Suppressor macrophage (primary cell): ENCODE measurements at regions not wholly inside any gene's neighbourhood (a gene's known extent, or its start where the extent isn't known, plus 50 kb on each side); places are given as distances from the start of the nearest gene placed in this dataset.

Experiments
- DNase-seq, 4 experiments: peaks; one replicate each; pipeline ENCODE4 v3.0.0-alpha.2; 2020 to 2022

GRCh38 chr7:128145191-128145590 lies 95.9 kb upstream of the LEP start:
- no peak for DNase-seq

- no peak for DNase-seq
Measured at GRCh38 chr7:128146052-128146451, 95.0 kb upstream of the LEP start.

GRCh38 chr7:128148676-128149075 lies 92.4 kb upstream of the LEP start:
- DNase-seq = no peak

DNA sequence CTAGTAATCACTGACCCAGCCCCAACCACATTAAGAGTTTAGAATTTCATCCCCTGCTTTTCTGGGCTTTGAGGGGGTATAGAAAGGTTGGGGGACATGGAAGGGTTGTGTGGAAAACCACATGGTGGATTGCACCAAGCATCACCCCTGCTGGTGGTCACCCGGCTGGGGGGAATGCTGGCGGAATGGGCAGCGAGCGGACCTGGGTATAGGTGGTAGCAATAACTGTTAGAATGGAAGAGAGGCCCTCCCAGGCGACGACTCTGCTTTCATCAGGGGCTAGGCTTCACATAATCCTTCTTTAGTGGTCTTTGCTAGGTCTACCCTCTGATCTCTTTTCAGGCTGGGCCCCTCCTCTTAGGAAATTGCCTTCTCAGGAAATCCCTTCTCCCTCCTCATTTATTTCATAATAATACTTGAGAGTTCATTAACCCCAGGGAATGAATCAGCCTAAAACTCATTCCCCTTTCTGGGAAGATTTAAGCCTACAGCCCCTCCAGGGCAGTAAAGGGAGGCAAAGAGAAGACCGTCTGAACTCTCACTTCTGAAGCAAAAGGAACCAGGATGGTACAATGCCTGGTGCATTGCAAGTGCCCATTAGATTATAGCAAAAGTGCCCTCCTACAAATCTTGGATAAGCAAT lies 90.7 kb upstream of the LEP start:
- peak in 3 of 4 experiments; percentile 26 to 31 (median 28) for DNase-seq

GRCh38 chr7:128151635-128152034 lies 89.4 kb upstream of the LEP start:
- DNase-seq = peak; percentile 48 to 81 (median 65)

GRCh38 chr7:128152721-128153120 lies 88.4 kb upstream of the LEP start:
- no peak for DNase-seq

GRCh38 chr7:128153436-128153835 lies 87.6 kb upstream of the LEP start:
- no peak for DNase-seq

DNA sequence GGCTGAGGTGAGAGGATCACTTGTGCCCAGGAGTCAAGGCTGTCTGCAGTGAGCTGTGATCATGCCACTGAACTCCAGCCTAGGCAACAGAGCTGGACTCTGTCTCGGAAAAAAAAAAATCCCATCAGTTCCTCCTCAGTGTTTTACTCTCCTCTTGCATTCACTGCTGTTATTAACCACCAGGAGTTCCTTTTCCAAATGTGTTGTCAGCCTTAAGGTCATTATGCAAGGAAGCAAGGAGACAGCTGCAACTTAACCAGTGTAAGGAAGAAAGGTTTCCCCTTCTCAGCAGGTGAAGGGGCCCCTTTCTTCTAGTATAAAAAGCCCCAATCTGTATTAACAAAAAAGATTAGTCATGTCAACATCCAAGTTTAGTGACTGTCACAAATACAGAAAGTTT lies 86.6 kb upstream of the LEP start:
- peak; percentile 42 to 72 (median 62) for DNase-seq

- DNase-seq = peak in 3 of 4 experiments; percentile 40 to 61 (median 47)
Measured at GRCh38 chr7:128155100-128155740, 85.9 kb upstream of the LEP start.

DNA sequence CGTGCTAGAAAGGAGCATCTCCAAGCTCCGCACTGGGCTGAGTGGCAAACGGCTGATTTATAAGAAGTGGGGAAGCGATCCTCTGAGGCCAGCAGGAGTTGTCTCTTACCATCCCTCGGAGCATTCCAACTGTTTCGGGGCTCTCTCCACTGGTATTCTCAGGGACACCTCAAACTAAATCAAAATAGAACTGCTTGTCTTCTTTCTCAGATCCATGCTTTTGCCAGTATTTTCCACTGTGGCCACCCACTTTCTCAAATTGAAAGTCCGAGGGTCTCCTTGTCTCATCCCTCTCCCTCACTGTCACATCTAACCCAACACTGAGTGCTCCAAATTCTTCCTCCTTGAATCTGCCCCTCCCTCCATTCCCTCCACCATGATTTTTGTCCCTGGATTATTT lies 83.2 kb upstream of the LEP start:
- no peak for DNase-seq

DNA sequence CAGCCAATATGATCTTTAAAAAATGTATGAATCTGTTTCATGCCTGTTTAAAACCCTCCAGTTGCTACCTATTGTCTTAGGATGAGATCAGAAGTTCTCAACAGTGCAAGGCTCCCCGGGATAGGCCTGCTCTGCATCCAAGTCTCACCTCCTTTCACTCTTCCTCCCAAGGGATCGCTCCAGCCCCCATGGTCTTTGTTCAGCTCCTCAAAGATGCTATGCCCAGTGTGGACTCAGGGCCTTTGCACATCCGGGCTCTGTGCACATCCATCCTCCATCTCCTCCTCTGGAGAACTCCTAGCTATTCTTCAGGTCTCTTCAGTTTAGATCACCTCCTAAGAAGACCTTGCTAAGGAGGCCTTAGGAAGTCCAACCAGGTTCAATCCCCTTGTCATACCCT lies 82.7 kb upstream of the LEP start:
- DNase-seq = no peak

DNA sequence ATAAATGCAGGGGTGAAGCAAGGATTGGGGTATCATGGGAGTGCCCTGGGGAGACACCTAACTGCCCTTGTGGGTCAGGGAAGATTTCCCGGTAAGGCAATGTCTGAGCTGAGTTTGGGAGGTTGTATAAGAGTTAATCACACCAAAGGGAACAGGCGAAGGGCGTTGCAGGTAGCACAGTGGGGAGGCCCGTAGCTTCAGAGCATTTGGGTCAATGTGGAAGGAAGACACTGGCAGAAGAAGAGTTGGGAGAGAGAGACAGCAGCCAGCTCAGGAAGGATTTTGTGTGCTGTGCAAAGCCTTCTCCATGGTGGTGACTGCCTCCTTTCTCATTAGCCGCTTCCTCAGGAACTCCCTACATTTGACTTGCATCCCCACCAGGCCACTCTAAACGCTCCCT lies 80.8 kb upstream of the LEP start:
- DNase-seq = no peak

DNA sequence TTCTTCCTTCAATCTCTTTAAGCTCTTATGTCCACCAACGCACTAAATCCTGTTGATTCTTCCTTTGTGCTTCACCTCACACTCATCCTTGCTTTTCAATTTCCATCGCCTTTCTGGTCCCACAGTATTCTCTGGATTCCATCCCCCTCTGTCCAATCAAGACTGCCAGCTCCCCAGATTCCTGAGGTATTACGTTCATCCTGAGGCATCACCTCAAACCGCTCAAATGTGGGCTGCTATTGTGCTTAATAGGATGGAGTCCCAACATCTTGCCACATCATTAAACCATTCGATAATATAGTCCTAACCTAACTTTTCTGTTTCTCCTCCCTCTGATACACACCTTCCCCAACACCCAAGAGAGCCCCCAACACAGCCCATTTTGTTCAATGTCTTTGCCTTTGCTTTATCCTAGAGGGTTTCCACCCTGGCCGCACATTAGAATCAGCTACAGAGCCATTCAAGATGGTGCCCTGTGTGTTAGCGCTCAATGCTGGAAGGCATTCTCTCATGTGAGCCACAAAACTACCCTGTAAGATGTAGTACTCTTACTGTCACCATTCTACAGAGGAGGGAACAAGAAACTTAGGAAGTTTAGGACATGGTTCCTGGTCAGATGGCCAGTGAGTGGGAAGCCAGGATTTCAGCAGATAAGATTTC lies 79.5 kb upstream of the LEP start:
- DNase-seq = no peak

DNA sequence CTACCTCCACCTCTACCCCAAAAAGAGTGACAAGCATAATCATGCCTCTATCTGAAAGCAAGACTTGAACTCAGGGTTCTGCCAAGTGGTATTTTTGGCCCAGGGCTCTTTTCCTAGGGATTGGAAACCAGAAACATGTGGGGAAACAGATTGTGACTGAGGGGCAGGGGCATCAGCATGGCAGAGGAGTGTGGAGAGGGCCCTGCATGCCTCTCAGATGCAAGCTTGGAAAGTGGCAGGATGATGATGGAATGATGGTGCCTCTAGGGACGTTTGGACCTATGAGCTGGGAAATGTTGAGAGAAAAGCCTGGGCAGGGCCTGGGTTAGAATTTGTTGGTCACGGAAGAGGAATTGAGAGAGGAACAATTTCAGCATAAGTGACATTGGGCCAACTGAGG lies 78.4 kb upstream of the LEP start:
- no peak for DNase-seq

DNA sequence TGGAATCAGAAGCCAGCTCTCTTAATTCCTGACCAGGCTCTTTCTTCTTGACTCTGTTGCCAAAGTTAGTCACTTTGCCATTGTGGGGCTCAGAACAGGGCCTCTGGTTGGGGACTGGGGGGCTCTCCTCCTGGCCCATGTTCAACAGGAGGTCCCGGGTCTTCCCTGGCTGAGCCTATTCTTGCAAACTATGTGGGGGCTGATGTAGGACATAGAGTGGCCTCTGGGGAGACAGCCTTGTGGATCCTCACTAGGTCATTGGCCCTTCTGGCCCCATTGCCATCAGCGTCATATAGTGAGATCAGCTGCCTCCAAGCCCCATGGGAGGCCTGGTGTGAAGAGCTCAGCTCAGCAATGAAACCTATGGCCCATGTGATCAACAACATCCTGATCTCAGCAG lies 77.6 kb upstream of the LEP start:
- no peak for DNase-seq

DNA sequence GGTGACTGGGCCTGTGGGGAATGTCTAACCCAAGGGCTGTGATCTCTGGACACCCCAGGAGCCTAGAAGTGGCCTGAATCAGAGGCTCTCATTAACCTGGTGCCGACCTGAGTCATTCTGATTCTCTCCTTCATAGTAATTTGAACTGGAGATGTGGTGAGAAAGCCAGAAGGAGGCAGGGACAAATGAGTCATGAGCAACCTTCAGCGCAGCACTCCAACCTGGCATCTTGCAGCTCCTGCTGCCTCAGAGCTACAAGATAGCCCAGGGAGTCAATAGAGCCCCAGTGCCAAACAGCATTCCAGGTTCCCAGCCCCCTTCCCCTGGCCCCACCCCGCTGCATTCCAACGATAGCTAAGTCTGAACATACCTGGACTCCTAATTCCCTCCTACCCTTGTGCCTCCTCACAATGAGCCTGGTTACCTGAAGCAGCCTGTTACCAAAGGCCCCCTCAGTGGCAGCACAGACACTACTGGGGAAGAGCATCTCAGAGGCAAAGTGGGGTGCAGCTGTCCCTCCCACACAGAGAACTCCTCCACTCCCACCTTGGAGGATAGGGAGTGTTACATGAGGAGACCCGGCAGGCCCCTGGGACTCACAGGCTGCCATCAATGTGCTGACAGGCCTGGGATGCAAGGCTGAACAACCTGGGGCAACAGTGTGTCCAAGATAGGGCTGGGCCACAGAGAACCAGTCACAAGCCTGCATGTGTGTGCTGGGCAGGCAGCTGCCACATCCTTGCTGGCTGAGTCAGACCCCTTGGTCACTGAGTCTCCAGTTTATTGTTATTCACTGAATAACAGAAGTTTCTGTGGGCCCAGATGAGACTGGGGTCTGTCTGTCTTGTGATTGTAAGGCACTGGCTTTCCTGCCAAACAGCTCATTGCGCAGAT lies 76.8 kb upstream of the LEP start:
- no peak for DNase-seq

GRCh38 chr7:128164955-128165670 lies 76.0 kb upstream of the LEP start:
- DNase-seq = no peak

- no peak for DNase-seq
Measured at GRCh38 chr7:128165927-128166420, 75.1 kb upstream of the LEP start.

DNA sequence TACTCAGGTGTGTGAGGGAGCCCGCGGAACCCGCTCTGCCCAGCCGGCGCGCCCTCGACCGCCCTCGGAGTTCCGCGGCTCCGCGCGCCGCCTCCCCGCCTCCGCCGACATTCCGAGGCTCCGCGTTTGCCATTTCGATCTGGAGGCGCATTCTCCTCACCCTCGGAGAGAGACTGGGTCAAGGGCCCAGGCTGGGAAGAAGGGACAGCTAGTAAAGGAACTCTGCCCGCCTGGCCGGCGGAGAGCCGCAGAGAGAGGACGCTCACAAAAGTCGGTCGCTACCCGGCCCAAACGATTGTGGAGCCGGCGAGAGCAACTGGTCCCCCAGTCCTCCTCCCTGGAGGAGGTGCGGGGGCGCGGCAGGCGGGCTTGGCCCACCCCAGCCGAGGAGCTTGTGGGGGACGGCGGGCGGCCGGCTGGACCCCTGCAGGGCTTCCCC lies 74.5 kb upstream of the LEP start:
- DNase-seq = peak in 3 of 4 experiments; percentile 28 to 46 (median 34)

DNA sequence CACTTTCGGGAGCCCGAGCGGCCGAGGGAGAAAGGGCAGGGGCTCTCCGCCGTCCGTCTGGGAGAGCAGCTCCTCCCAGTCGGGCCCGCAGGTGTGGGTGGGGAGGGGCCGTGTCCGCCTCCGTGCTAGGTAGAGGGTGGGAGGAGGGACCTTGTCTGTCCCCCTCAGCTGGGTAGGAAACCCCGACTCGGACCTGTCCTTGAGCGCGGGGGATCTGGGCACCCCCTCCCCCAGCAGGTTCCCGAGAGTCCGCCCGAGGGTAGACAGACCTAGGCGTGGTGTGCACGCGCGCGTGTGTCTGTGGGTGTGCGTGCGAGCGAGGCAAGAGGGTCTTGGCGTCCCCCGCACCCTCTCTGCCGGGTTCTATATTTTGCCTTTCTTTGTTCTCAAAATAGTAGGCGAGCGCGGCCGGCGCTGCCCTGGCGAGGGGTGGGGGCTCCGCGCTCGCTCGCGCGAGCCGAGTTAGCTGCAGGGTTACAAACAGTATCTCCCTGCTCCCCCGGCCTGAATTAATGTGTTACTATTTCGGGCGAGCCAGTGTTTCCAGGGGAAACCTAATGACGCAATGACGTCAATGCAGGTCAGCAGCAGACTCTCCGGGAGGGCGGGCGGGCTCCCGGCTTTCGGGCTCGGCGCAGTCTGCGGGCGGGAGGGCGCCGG lies 73.9 kb upstream of the LEP start:
- peak; percentile 33 to 59 (median 44) for DNase-seq
